IPS DF 19.7 (cell line): ENCODE measurements at regions not wholly inside any gene's neighbourhood (a gene's known extent, or its start where the extent isn't known, plus 50 kb on each side); places are given as distances from the start of the nearest gene placed in this dataset.

Experiments
- DNase-seq: peaks from one replicate; pipeline ENCODE4 v3.0.0-alpha.2; 2013; ENCODE audit warnings: low read depth, low spot score

- DNase-seq: no peak
Measured at GRCh38 chr14:73800970-73801515, 50.6 kb upstream of the PTGR2 start.

- no peak for DNase-seq
Measured at GRCh38 chr14:73797543-73798265, 53.9 kb upstream of the PTGR2 start.

GRCh38 chr14:73796893-73797542 is 54.6 kb upstream of the PTGR2 start:
- no peak for DNase-seq

GRCh38 chr14:73796415-73796814 is 55.2 kb upstream of the PTGR2 start:
- DNase-seq: no peak

GRCh38 chr14:73795974-73796373 is 55.7 kb upstream of the PTGR2 start:
- no peak for DNase-seq

GRCh38 chr14:73795466-73795865 is 56.2 kb upstream of the PTGR2 start:
- DNase-seq: no peak

- DNase-seq: no peak
Measured at GRCh38 chr14:73794146-73794545, 57.5 kb upstream of the PTGR2 start.

GRCh38 chr14:73792481-73792880 is 59.1 kb upstream of the PTGR2 start:
- DNase-seq: no peak

- DNase-seq: no peak
Measured at GRCh38 chr14:73789989-73790581, 61.5 kb upstream of the PTGR2 start.

- DNase-seq: no peak
Measured at GRCh38 chr14:73788701-73789551, 62.7 kb upstream of the PTGR2 start.

GRCh38 chr14:73788317-73788598 is 63.4 kb upstream of the PTGR2 start:
- DNase-seq: no peak

- DNase-seq: no peak
Measured at GRCh38 chr14:73787486-73788316, 63.9 kb upstream of the PTGR2 start.

- no peak for DNase-seq
Measured at GRCh38 chr14:73786636-73787485, 64.8 kb upstream of the PTGR2 start.

- no peak for DNase-seq
Measured at GRCh38 chr14:73785834-73786635, 65.6 kb upstream of the PTGR2 start.

- DNase-seq: no peak
Measured at GRCh38 chr14:73785336-73785833, 66.2 kb upstream of the PTGR2 start.

GRCh38 chr14:73784988-73785313 is 66.7 kb upstream of the PTGR2 start:
- DNase-seq: no peak

GRCh38 chr14:73784181-73784987 is 67.2 kb upstream of the PTGR2 start:
- no peak for DNase-seq

- DNase-seq: no peak
Measured at GRCh38 chr14:73783107-73783727, 68.4 kb upstream of the PTGR2 start.
